ENCODE measurements at regions not wholly inside any gene's neighbourhood (a gene's known extent, or its start where the extent isn't known, plus 50 kb on each side); places are given as distances from the start of the nearest gene placed in this dataset.

DNA sequence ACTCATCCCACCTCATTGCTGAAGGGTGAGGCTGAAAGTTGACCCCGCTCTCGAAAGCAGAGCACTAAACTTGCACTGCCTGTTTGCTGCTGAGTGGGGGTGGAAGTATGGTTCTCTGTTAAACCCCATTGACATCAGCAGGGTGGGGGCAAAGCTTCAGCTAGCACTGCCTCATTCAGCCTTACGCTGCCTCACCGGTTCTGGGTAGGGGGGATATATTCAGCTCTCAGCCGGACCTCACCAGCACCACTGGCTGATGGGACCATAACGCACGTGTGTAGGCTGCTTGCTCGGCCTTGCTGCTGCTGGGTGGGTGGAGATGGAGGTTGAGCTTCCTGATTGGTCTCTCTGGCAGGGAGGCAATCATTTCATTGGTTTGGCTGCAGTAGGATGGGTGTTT is 265.7 kb upstream of the RTL1 start:
- TF ChIP-seq, protein P1, sequence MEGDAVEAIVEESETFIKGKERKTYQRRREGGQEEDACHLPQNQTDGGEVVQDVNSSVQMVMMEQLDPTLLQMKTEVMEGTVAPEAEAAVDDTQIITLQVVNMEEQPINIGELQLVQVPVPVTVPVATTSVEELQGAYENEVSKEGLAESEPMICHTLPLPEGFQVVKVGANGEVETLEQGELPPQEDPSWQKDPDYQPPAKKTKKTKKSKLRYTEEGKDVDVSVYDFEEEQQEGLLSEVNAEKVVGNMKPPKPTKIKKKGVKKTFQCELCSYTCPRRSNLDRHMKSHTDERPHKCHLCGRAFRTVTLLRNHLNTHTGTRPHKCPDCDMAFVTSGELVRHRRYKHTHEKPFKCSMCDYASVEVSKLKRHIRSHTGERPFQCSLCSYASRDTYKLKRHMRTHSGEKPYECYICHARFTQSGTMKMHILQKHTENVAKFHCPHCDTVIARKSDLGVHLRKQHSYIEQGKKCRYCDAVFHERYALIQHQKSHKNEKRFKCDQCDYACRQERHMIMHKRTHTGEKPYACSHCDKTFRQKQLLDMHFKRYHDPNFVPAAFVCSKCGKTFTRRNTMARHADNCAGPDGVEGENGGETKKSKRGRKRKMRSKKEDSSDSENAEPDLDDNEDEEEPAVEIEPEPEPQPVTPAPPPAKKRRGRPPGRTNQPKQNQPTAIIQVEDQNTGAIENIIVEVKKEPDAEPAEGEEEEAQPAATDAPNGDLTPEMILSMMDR (IDR thresholded peaks at IDR 0.05; ENCODE audit: insufficient read depth, low read length, missing control alignments), result no peak
- ChIA-PET CTCF (no interaction called here), POLR2A (no interaction called here)
- DNase-seq (ENCODE audit: low read depth, low spot score), result no peak
- no peak overlapping the region for H3K4me3 ChIP-seq (ENCODE audit: low read depth, low read length)

DNA sequence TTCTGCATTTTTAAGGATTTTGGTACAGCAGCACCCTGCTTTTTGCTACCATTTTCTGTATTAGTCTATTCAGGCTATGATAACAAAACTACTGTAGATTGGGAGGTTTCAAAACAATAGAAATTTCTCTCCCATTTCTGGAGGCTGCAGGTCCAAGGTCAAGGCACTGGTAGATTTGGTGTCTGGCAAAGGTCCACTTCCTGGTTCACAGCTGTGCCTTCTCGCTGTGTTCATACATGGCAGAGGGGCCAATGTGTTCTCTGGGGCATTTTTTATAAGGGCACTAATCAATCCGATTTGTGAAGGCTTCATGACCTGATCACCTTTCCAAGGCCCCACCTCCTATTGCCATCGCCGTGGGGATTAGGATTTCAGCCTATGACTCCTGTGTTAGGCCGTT is 268.1 kb upstream of the RTL1 start:
- CTCF ChIA-PET, result no interaction called here
- H3K4me3 ChIP-seq (ENCODE audit: low read depth, low read length), result no peak overlapping the region
- DNase-seq (ENCODE audit: low read depth, low spot score), result no peak
- TF ChIP-seq, protein P1 (IDR thresholded peaks at IDR 0.05; ENCODE audit: insufficient read depth, low read length, missing control alignments), result no peak
- POLR2A ChIA-PET, result no interaction called here

DNA sequence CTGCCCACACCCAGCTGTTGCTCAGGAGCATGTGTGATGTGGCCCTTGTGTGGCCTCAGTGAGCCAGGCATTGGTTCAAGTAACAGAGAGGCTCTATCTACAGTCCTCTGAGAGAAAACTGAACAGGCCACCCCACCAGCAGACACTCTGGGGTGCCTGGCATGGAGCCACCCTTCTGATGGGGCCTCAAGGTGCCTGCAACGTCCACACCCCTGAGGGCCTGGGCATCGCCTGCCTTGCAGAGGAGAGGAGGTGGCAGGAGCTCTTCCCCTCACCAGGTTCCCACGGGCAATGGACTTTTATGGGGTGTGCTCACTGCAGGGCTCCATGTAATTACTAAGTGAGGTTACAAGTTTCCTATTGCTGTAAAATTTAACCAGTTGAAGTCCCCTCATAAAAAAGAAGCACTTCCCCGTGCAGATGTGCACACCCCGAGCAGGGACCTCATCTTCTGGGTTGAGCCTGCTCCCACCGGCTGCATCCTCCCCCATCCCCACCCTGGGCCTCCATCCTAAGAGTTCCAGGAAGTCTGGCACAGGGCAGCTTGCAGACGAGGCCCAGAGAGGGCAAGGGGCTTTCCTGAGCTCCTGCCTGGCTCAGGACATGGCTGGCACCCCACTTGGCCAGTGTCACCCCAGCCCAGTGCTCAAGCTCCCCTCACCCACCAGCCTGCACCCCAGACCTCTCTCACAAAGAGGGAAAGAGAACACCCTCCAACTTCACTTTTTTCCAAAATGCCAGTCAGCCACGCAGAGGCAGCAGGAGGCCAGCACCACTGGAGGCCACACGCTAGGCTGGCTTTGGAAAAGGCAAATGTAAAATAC is 270.4 kb upstream of the RTL1 start:
- TF ChIP-seq, protein P1 (IDR thresholded peaks at IDR 0.05; ENCODE audit: insufficient read depth, low read length, missing control alignments), result no peak
- ChIA-PET CTCF (no interaction called here), POLR2A (no interaction called here)
- H3K4me3 ChIP-seq (ENCODE audit: low read depth, low read length), result no peak overlapping the region
- DNase-seq (ENCODE audit: low read depth, low spot score), result no peak

DNA sequence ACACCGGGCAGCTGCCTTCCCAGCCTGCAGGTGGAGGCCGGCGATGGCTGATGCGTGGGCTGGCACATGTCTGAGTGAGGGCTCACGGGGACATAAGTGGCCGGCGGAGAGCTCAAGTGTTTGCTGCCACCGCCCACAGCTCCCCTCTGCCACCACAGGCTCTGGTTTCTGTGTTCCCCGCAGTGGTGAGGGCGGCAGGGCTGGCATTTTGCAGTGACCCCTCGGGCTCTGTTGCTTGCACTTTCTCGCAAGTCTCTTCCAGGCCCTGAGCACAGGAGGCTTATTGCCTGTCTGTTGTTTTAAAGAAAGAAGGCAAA is 271.0 kb upstream of the RTL1 start:
- no peak overlapping the region for H3K4me3 ChIP-seq (ENCODE audit: low read depth, low read length)
- TF ChIP-seq, protein P1 (IDR thresholded peaks at IDR 0.05; ENCODE audit: insufficient read depth, low read length, missing control alignments), result no peak
- no peak for DNase-seq (ENCODE audit: low read depth, low spot score)
- POLR2A ChIA-PET, result no interaction called here
- CTCF ChIA-PET, result no interaction called here

DNA sequence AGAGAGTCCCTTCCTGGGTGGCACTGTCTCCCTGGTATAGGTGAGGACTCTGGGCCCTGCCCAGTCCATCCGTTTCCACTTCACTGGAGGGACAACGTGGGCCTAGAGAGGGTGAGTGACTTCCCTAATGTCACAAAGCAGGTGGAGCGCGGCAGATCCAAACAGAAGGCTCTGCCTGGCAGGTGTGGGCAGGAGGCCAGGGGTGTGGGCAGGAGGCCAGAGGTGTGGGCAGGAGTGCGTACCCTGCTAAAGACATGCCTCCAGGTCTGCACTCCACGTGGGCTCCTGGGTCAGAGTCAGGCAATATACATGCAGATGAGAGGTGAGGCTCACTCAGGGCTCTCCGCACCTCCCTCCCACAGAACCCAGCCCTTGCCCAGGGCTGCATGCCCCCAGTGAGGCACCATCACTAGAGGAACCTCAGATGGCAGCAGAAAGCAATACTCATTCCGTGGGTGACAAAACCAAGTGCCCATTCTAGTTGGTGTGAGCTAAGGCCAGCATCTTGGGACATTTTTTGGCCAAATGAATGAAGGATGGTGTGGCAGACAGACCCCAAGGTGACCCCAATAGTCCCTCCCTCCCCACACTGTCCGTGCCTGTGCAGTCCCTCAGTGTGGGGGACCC is 271.6 kb upstream of the RTL1 start:
- H3K4me3 ChIP-seq (ENCODE audit: low read depth, low read length), result no peak overlapping the region
- DNase-seq (ENCODE audit: low read depth, low spot score), result no peak
- TF ChIP-seq, protein P1 (IDR thresholded peaks at IDR 0.05; ENCODE audit: insufficient read depth, low read length, missing control alignments), result no peak
- ChIA-PET CTCF (interaction anchor here (0.6 kb wide), 1 partner anchor 28 kb away, joined by 3 read pairs; no protein-coding TSS in a partner anchor), POLR2A (no interaction called here)

DNA sequence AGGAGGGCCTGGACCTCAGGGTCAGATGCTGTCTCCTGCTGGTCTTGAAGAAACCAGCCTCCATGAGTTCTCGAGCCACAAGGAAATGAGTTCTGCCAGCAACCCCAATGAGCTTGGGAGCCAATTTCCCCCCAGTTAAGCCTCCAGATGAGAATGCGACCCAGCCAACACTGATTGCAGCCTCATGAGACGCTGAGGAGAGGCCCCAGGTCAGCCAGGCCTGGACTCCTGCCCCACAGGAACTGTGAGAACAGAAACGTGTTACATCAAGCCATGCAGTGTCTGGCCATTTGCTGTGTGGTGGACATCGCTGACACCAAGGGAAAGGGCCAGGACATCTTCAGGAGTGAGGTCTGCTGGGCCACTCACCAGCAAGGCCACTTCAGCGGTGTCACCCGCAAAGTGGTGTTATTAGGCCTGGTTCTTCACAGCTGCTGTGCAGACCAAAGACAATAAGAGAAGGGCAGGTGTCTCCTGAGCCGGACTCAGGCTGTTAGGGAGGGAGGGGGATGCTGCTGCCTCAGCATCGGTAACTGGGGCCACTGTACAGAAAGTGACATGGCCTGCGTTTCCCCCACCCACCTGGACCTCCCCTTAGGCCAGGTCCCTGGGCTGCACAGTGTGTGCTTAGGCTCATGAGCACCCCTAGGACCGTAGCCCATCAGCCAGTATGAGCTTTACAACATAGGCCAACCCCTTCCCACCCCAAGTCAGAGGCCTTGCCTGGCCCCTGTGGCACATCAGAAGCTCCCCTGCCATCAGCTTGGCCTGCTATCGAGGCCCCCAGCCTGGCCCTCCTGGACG is 272.4 kb upstream of the RTL1 start:
- TF ChIP-seq, protein P1 (IDR thresholded peaks at IDR 0.05; ENCODE audit: insufficient read depth, low read length, missing control alignments), result no peak
- DNase-seq (ENCODE audit: low read depth, low spot score), result no peak
- no peak overlapping the region for H3K4me3 ChIP-seq (ENCODE audit: low read depth, low read length)
- CTCF ChIA-PET, result interaction anchor here (0.6 kb wide), 1 partner anchor 29 kb away, joined by 3 read pairs; no protein-coding TSS in a partner anchor
- POLR2A ChIA-PET, result no interaction called here

All from AG04449 (cell line).